ENCODE measurements at regions not wholly inside any gene's neighbourhood (a gene's known extent, or its start where the extent isn't known, plus 50 kb on each side); places are given as distances from the start of the nearest gene placed in this dataset.

GRCh38 chr2:104408266-104408665, 445.6 kb upstream of the POU3F3 start:
- no peak overlapping the region for H3K27ac ChIP-seq (ENCODE audit: extremely low read length, insufficient read depth, low read length)
- peaks cover under 1% of the 10 kb centered on the region; the same call in 1 of the 2 replicates for H3K4me1 ChIP-seq (ENCODE audit: insufficient read depth, low read length)
- no peak overlapping the region for H3K4me2 ChIP-seq (ENCODE audit: low read depth, low read length)
- no peak for ATAC-seq
- intact Hi-C loops (cut with micrococcal nuclease; ENCODE audit: unreplicated experiment) (no loop called here), in situ Hi-C loops (cut with HindIII; ENCODE audit: extremely low pct_ligation_motif_present, low pct_unique_long_range_greater_than_20kb) (no loop called here)
- BruUV-seq (replicated peaks): no TSS peak
- POLR2A ChIA-PET: no interaction called here
- H3K36me3 ChIP-seq (replicated peaks in 1 of 2; ENCODE audit: control insufficient read depth in 1 of 2, insufficient read depth in 2 of 2, low read length in 2 of 2): no peaks in the 10 kb centered on the region
- no peaks in the 10 kb centered on the region for H4K20me1 ChIP-seq (ENCODE audit: insufficient read depth, low read length)
- WGBS (ENCODE audit: low lambda C conversion rate): 39% methylated on average over 5 of the region's 5 CpGs
- FAIRE-seq: no peak
- H3K4me3 ChIP-seq (replicated peaks in 1 of 3; ENCODE audit: insufficient read depth in 1 of 3, low read depth in 2 of 3, low read length in 3 of 3): no peak overlapping the region
- 0 out of 5 replicates have a peak, but pooled peaks cover 0 to 3% of the 10 kb centered on the region in 2 experiments for H3K27me3 ChIP-seq (ENCODE audit: control insufficient read depth in 1 of 2, insufficient read depth in 2 of 2, low read length in 2 of 2)
- H3K9me3 ChIP-seq (ENCODE audit: low read length): no peaks in the 10 kb centered on the region
- no peak overlapping the region for H2AFZ ChIP-seq (ENCODE audit: low read length)
- H3K9ac ChIP-seq (ENCODE audit: insufficient read depth, low read depth, low read length): no peak overlapping the region
- CTCF ChIA-PET (ENCODE audit: low intra/inter-chr PET ratio, low total read pairs): no interaction called here
- TF ChIP-seq ZNF530 (CRISPR knock-in tag; IDR thresholded peaks at IDR 0.05; ENCODE audit: low read depth) (no peak), RBFOX2 (IDR thresholded peaks at IDR 0.05; ENCODE audit: low read depth, low read length) (no peak), ZKSCAN1 (IDR thresholded peaks at IDR 0.05; ENCODE audit: low read length) (no peak), BRCA1 (CRISPR knock-in tag; IDR thresholded peaks at IDR 0.05) (no peak), ZNF496 (CRISPR knock-in tag; IDR thresholded peaks at IDR 0.05; ENCODE audit: insufficient replicate concordance) (no peak), KAT7 (CRISPR knock-in tag; IDR thresholded peaks at IDR 0.05; ENCODE audit: borderline replicate concordance) (no peak), ZNF574 (CRISPR knock-in tag; IDR thresholded peaks at IDR 0.05) (no peak), ZBTB34 (CRISPR knock-in tag; IDR thresholded peaks at IDR 0.05) (no peak), SP4 (CRISPR knock-in tag; IDR thresholded peaks at IDR 0.05) (no peak), TAF1 (CRISPR knock-in tag; IDR thresholded peaks at IDR 0.05) (no peak), HOXA3 (CRISPR knock-in tag; IDR thresholded peaks at IDR 0.05) (no peak), MED8 (CRISPR knock-in tag; IDR thresholded peaks at IDR 0.05; ENCODE audit: insufficient replicate concordance) (no peak), HINFP (CRISPR knock-in tag; IDR thresholded peaks at IDR 0.05; ENCODE audit: low read depth) (no peak)
- DNase-seq (ENCODE audit: low spot score): no peak
- H3K79me2 ChIP-seq (ENCODE audit: insufficient read depth, low read length): no peaks in the 10 kb centered on the region

Measured in HepG2 (cell line).